Spleen (tissue), 7 donors: ENCODE measurements at regions not wholly inside any gene's neighbourhood (a gene's known extent, or its start where the extent isn't known, plus 50 kb on each side); places are given as distances from the start of the nearest gene placed in this dataset.

Experiments
- CTCF ChIP-seq, 11 experiments: fragments of 200-600 bp in 7 of 11; fragments of 450-650 bp in 4 of 11; sonication (generic) in 4 of 11; IDR thresholded peaks in 8 of 11; conservative IDR thresholded peaks in 3 of 11; 1 replicate in 7 of 11; 2 replicates in 4 of 11; pipeline versions ENCODE4 v1.4.0 to v1.8.0; 2016 to 2021; ENCODE audit warnings: antibody characterized with exemption in 11 of 11, inconsistent platforms in 4 of 11, mild to moderate bottlenecking in 1 of 11
- POLR2A ChIP-seq, 3 donors: fragments of 450-650 bp; IDR thresholded peaks; one replicate each; pipeline ENCODE4 v1.5.1; 2017; ENCODE audit warnings: antibody characterized with exemption in 3 of 3, mild to moderate bottlenecking in 1 of 3
- donor health status: DM: no; HTN: no; CAD: no; lungs with moderate emphysema.
- donor health status: DM: no; HTN: no; CAD: no.
- donor health status: DM: no; HTN: no; CAD: no.

GRCh38 chr6:80535914-80536565 is 429.6 kb downstream of the BCKDHB start:
- TF ChIP-seq CTCF (IDR thresholded peaks at IDR 0.05 in 8 of 11, conservative IDR thresholded peaks at IDR 0.05 in 3 of 11) (no peak), POLR2A (IDR thresholded peaks at IDR 0.05) (no peak)
